Liver (tissue), 8 donors: ENCODE measurements at regions not wholly inside any gene's neighbourhood (a gene's known extent, or its start where the extent isn't known, plus 50 kb on each side); places are given as distances from the start of the nearest gene placed in this dataset.

Experiments used
- DNase-seq: peaks from one replicate; pipeline ENCODE4 v3.0.0-alpha.2; 2017; ENCODE audit warnings: low spot score
- H3K27ac ChIP-seq, 2 donors: one replicate each; pipeline ENCODE4 v1.7.0; 2013; ENCODE audit warnings: inconsistent platforms in 2 of 2, low read length in 2 of 2, control low read depth in 1 of 2, low read depth in 1 of 2, mild to moderate bottlenecking in 1 of 2
- H3K27me3 ChIP-seq, 4 donors: one replicate each; pipeline versions ENCODE4 v1.6.1 to v1.7.0; 2013; ENCODE audit warnings: low read length in 3 of 4, inconsistent platforms in 1 of 4, mild to moderate bottlenecking in 1 of 4, moderate library complexity in 1 of 4; ENCODE audit not compliant: control insufficient read depth in 4 of 4, insufficient read depth in 4 of 4
- H3K36me3 ChIP-seq, 4 donors: one replicate each; pipeline versions ENCODE4 v1.6.1 to v1.7.0; 2013; ENCODE audit warnings: low read length in 3 of 4, mild to moderate bottlenecking in 3 of 4, low read depth in 1 of 4, moderate library complexity in 1 of 4; ENCODE audit not compliant: control insufficient read depth in 4 of 4, insufficient read depth in 3 of 4
- H3K4me1 ChIP-seq, 4 donors: one replicate each; pipeline versions ENCODE4 v1.6.1 to v1.7.0; 2013; ENCODE audit warnings: low read length in 3 of 4, mild to moderate bottlenecking in 3 of 4, moderate library complexity in 1 of 4; ENCODE audit not compliant: control insufficient read depth in 4 of 4, insufficient read depth in 4 of 4
- H3K4me3 ChIP-seq, 3 donors: one replicate each; pipeline versions ENCODE4 v1.6.1 to v1.7.0; 2013; ENCODE audit warnings: low read length in 3 of 3, control low read depth in 1 of 3, low read depth in 1 of 3, mild to moderate bottlenecking in 1 of 3
- H3K9ac ChIP-seq, 2 donors: one replicate each; pipeline ENCODE4 v1.7.0; 2013; ENCODE audit warnings: low read length in 2 of 2, mild to moderate bottlenecking in 2 of 2, moderate library complexity in 2 of 2, control low read depth in 1 of 2, low read depth in 1 of 2
- H3K9me3 ChIP-seq, 4 donors: one replicate each; pipeline versions ENCODE4 v1.6.1 to v1.7.0; 2013; ENCODE audit warnings: low read length in 3 of 4; ENCODE audit not compliant: control insufficient read depth in 4 of 4
- ATF3 ChIP-seq: IDR thresholded peaks from 2 replicates; pipeline ENCODE4 v1.6.1; 2016; ENCODE audit warnings: antibody characterized with exemption
- EGR1 ChIP-seq, 2 donors: IDR thresholded peaks; 2 replicates each; pipeline ENCODE4 v1.6.1; 2016 to 2018; ENCODE audit warnings: antibody characterized with exemption in 2 of 2, low read depth in 2 of 2
- FOXA1 ChIP-seq: IDR thresholded peaks from 2 replicates; pipeline ENCODE4 v1.6.1; 2016; ENCODE audit warnings: antibody characterized with exemption
- FOXA2 ChIP-seq: IDR thresholded peaks from 2 replicates; pipeline ENCODE4 v1.6.1; 2016; ENCODE audit warnings: antibody characterized with exemption
- GABPA ChIP-seq, 2 donors: IDR thresholded peaks in 1 of 2; conservative IDR thresholded peaks in 1 of 2; 2 replicates each; pipeline ENCODE4 v1.6.1; 2016; ENCODE audit warnings: antibody characterized with exemption in 2 of 2, mild to moderate bottlenecking in 1 of 2, moderate library complexity in 1 of 2
- HNF4A ChIP-seq, 2 donors: conservative IDR thresholded peaks; 2 replicates each; pipeline ENCODE4 v1.6.1; 2016; ENCODE audit warnings: antibody characterized with exemption in 2 of 2, mild to moderate bottlenecking in 2 of 2
- HNF4G ChIP-seq: IDR thresholded peaks from 2 replicates; pipeline ENCODE4 v1.6.1; 2016; ENCODE audit warnings: antibody characterized with exemption
- JUND ChIP-seq, 2 donors: IDR thresholded peaks; 2 replicates each; pipeline ENCODE4 v1.6.1; 2016; ENCODE audit warnings: antibody characterized with exemption in 2 of 2
- NR2F2 ChIP-seq: IDR thresholded peaks from 2 replicates; pipeline ENCODE4 v1.6.1; 2016; ENCODE audit warnings: antibody characterized with exemption
- RAD21 ChIP-seq, 2 donors: IDR thresholded peaks; 2 replicates each; pipeline ENCODE4 v1.6.1; 2016; ENCODE audit warnings: antibody characterized with exemption in 2 of 2, mild to moderate bottlenecking in 2 of 2
- RXRA ChIP-seq, 2 donors: IDR thresholded peaks; 2 replicates each; pipeline ENCODE4 v1.6.1; 2017 to 2018; ENCODE audit warnings: antibody characterized with exemption in 2 of 2, mild to moderate bottlenecking in 1 of 2
- SP1 ChIP-seq: IDR thresholded peaks from 2 replicates; pipeline ENCODE4 v1.6.1; 2018; ENCODE audit warnings: antibody characterized with exemption, mild to moderate bottlenecking
- YY1 ChIP-seq: IDR thresholded peaks from 2 replicates; pipeline ENCODE4 v1.6.1; 2016; ENCODE audit warnings: antibody characterized with exemption, mild to moderate bottlenecking
- ZBTB33 ChIP-seq: IDR thresholded peaks from 2 replicates; pipeline ENCODE4 v1.6.1; 2016; ENCODE audit warnings: antibody characterized with exemption
- WGBS: extraction: QIAGEN DNeasy Blood & Tissue Kit; methylation state at CpG from one replicate; pipeline ENCODE4 v1.1.7; 2013; 5-methylcytosine and 5-hydroxymethylcytosine counted together
- TF ChIP-seq, protein P1 (sequence below): IDR thresholded peaks from 2 replicates; pipeline ENCODE4 v1.6.1; 2016; ENCODE audit warnings: antibody characterized with exemption
- TF ChIP-seq, protein P2 (sequence below): IDR thresholded peaks from 2 replicates; pipeline ENCODE4 v1.6.1; 2016; ENCODE audit warnings: antibody characterized with exemption, mild to moderate bottlenecking
- TF ChIP-seq, protein P3 (sequence below): fragments of 150-350 bp; IDR thresholded peaks from 2 replicates; pipeline ENCODE4 v1.5.1; 2017; ENCODE audit warnings: improper control_type of control experiment, low read depth, low read length; ENCODE audit not compliant: missing input control
- donor health status: healthy.
- donor health status: healthy.
- donor health status: healthy.
- donor health status: healthy.
- donor health status: healthy.

DNA sequence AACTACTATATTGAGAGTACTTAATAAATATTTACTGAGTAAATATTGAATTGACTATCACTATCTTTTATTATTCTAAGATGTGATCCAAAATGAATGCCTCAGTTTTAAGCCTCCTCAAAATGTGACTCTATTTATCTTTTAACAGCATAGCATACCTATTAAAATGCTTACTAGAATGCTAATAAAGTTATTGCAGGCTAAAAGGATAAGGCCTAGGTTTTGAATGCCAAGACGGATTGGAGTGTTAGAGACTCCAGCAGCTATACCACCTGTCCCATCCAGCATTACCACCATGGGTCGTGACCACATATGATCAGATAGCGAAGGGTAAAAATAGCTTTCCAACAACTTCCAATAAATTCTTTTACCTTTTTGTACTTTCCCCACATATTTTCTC lies 64.7 kb upstream of the MYRIP start:
- Histone ChIP-seq H3K36me3 (no peaks in the 10 kb centered on the region), H3K27ac (no peak overlapping the region), H3K27me3 (no peaks in the 10 kb centered on the region), H3K4me1 (peaks cover 0 to 10% (median 3%) of the 10 kb centered on the region in 4 donors), H3K9ac (no peak overlapping the region), H3K4me3 (no peak overlapping the region), H3K9me3 (no peaks in the 10 kb centered on the region)
- TF ChIP-seq ATF3 (no peak), FOXA1 (no peak), FOXA2 (no peak), SP1 (no peak), YY1 (no peak), JUND (IDR thresholded peaks at IDR 0.05) (no peak), HNF4A (conservative IDR thresholded peaks at IDR 0.05) (no peak), RXRA (IDR thresholded peaks at IDR 0.05) (no peak), GABPA (IDR thresholded peaks at IDR 0.05 in 1 of 2, conservative IDR thresholded peaks at IDR 0.05 in 1 of 2) (no peak), RAD21 (IDR thresholded peaks at IDR 0.05) (no peak), EGR1 (IDR thresholded peaks at IDR 0.05; ENCODE audit: low read depth in 2 of 2) (no peak), ZBTB33 (no peak), NR2F2 (no peak), HNF4G (no peak)
- TF ChIP-seq, protein P1, sequence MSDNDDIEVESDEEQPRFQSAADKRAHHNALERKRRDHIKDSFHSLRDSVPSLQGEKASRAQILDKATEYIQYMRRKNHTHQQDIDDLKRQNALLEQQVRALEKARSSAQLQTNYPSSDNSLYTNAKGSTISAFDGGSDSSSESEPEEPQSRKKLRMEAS: no peak
- TF ChIP-seq, protein P2, sequence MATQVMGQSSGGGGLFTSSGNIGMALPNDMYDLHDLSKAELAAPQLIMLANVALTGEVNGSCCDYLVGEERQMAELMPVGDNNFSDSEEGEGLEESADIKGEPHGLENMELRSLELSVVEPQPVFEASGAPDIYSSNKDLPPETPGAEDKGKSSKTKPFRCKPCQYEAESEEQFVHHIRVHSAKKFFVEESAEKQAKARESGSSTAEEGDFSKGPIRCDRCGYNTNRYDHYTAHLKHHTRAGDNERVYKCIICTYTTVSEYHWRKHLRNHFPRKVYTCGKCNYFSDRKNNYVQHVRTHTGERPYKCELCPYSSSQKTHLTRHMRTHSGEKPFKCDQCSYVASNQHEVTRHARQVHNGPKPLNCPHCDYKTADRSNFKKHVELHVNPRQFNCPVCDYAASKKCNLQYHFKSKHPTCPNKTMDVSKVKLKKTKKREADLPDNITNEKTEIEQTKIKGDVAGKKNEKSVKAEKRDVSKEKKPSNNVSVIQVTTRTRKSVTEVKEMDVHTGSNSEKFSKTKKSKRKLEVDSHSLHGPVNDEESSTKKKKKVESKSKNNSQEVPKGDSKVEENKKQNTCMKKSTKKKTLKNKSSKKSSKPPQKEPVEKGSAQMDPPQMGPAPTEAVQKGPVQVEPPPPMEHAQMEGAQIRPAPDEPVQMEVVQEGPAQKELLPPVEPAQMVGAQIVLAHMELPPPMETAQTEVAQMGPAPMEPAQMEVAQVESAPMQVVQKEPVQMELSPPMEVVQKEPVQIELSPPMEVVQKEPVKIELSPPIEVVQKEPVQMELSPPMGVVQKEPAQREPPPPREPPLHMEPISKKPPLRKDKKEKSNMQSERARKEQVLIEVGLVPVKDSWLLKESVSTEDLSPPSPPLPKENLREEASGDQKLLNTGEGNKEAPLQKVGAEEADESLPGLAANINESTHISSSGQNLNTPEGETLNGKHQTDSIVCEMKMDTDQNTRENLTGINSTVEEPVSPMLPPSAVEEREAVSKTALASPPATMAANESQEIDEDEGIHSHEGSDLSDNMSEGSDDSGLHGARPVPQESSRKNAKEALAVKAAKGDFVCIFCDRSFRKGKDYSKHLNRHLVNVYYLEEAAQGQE: no peak
- TF ChIP-seq, protein P3, sequence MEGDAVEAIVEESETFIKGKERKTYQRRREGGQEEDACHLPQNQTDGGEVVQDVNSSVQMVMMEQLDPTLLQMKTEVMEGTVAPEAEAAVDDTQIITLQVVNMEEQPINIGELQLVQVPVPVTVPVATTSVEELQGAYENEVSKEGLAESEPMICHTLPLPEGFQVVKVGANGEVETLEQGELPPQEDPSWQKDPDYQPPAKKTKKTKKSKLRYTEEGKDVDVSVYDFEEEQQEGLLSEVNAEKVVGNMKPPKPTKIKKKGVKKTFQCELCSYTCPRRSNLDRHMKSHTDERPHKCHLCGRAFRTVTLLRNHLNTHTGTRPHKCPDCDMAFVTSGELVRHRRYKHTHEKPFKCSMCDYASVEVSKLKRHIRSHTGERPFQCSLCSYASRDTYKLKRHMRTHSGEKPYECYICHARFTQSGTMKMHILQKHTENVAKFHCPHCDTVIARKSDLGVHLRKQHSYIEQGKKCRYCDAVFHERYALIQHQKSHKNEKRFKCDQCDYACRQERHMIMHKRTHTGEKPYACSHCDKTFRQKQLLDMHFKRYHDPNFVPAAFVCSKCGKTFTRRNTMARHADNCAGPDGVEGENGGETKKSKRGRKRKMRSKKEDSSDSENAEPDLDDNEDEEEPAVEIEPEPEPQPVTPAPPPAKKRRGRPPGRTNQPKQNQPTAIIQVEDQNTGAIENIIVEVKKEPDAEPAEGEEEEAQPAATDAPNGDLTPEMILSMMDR: no peak
- DNase-seq: no peak
- 93% methylated on average over 3 of the region's 3 CpGs for WGBS

- Histone ChIP-seq H3K36me3 (no peaks in the 10 kb centered on the region), H3K9ac (no peak overlapping the region), H3K4me3 (no peak overlapping the region), H3K9me3 (no peaks in the 10 kb centered on the region), H3K27ac (no peak overlapping the region), H3K27me3 (no peaks in the 10 kb centered on the region), H3K4me1 (peaks cover 6 to 33% (median 15%) of the 10 kb centered on the region in 4 donors)
- WGBS: 24% methylated on average over 1 of the region's 1 CpG
- TF ChIP-seq YY1: peak; percentile 45
- no peak for TF ChIP-seq ZBTB33
- no peak for TF ChIP-seq GABPA (IDR thresholded peaks at IDR 0.05 in 1 of 2, conservative IDR thresholded peaks at IDR 0.05 in 1 of 2)
- TF ChIP-seq, protein P1: peak; percentile 48
- TF ChIP-seq JUND (IDR thresholded peaks at IDR 0.05): peak in 1 of 2 donors; percentile 44
- TF ChIP-seq HNF4A (conservative IDR thresholded peaks at IDR 0.05): no peak
- DNase-seq: no peak
Observed at GRCh38 chr3:39748002-39748401, 61.4 kb upstream of the MYRIP start.
